ENCODE measurements at regions not wholly inside any gene's neighbourhood (a gene's known extent, or its start where the extent isn't known, plus 50 kb on each side); places are given as distances from the start of the nearest gene placed in this dataset.

DNA sequence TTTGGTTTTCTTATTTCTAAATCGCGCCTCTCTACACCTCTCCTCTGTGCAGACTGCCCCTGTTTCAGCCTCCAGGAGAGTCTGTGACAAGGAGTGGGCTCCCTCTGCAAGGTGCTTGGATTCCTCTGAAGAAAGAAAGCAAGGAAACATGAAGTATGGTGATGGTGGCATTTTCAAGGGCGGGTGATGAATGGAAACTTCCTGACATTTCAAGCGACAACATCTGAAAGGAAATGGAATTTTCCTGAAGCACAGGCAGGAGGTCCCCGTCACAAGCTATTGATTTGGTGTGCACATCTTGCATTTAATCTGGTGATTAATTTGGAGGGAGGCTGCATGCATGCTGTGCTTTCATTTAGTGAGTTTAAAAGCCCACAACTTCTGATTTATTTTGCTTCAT is 164.6 kb upstream of the FGGY start:
- H3K27ac ChIP-seq (ENCODE audit: low read depth, low read length) = no peak overlapping the region
- WGBS, 3 donors = 40 to 59% (median 55%) methylated on average over 5 of the region's 5 CpGs

DNA sequence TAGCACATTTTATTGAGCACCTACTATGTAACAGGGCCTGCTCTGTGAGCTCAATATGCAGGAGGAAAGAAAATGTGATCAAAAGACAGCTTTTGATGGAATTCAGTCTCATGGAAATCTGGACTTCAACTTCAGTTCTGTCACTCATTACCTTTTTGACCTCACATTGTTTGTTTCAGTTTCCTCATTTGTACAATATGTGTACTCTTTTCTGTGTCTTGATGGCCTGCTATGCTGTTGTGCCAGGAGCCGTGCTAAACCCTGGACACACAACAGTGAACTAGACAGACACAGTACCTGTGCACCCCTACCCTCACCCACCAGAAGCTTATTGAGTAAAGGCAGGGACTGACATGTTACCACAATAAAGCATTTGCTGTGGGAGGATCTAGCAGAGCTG is 162.9 kb upstream of the FGGY start:
- H3K27ac ChIP-seq (ENCODE audit: low read depth, low read length) = no peak overlapping the region
- 85 to 91% (median 88%) methylated on average over 1 of the region's 1 CpG for WGBS, 3 donors

DNA sequence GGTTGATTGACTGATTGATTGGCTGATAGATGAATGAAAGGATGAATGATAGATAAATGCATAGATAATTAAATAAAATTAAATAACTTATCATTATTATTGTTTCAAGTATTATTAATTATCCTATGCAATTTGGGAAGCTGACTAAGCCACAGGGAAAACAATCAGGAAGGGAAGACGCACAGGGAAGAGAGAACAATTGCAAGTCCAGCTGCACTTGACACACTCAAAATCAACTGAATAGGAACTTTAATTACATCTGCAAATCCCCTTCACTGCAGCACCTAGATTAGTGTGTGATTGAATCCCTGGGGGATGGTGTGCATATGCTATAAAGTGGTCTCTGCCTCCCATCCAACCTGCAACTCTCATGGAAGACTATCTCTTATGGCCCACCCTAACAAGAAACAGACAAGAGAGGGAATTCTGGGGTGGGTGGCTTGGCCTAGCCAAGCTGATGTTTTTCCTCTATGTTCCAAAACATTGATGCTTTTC is 161.1 kb upstream of the FGGY start:
- no peak overlapping the region for H3K27ac ChIP-seq (ENCODE audit: low read depth, low read length)
- WGBS, 3 donors = 67 to 100% (median 86%) methylated on average over 1 of the region's 1 CpG

DNA sequence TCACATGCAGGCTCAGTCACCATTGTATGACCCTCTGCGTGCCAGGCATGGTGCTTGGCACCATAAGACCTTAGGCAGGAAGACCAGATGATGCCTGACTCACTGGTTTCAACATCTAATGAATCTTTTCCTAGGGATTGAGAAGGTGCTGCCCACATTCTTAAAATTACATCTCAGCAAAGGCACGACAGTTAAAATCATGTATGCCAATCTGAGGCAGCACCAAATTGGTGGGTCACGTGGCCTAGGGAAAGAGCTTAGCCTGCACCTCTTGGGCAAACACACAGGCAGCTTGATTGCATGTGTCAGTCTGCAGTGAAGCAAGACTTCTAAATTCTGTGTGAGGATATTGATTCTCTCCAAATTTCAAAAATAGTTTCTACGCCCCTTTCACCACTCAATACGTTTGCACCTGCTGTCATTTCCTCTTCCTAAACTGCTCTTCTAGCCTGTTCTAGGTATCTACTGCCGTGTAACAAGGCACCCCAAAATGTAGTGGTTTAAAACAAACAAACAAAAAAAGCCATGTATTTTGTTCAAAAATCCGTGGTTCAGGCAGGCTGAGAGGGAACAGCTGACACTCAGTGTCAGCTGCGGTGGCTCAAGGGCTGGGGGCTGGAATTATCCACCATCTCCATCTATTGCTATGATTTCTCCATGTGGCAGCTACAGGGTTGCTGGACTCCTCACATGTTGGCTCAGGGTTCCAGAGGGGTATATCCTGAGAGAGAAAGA is 160.2 kb upstream of the FGGY start:
- H3K27ac ChIP-seq (ENCODE audit: low read depth, low read length) = no peak overlapping the region
- WGBS, 3 donors = 67 to 88% (median 76%) methylated on average over 8 of the region's 8 CpGs

DNA sequence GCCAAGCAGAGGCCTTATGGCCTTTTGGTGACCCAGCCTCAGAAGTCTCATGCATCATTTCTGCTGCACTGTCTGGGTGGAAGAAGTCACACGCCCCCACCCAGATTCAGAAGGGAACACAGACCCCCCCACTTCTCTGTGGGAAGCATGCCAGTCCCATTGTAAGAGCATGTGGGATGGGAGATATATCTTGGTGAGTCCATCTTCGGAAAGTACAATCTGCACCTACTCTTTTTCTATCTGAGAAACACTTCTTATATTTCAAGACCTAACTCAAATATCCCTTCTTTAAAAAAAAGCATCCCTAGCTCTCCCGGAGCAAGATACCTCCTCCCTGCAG is 159.6 kb upstream of the FGGY start:
- no peak overlapping the region for H3K27ac ChIP-seq (ENCODE audit: low read depth, low read length)
- WGBS, 3 donors = 74 to 78% (median 77%) methylated on average over 3 of the region's 3 CpGs

DNA sequence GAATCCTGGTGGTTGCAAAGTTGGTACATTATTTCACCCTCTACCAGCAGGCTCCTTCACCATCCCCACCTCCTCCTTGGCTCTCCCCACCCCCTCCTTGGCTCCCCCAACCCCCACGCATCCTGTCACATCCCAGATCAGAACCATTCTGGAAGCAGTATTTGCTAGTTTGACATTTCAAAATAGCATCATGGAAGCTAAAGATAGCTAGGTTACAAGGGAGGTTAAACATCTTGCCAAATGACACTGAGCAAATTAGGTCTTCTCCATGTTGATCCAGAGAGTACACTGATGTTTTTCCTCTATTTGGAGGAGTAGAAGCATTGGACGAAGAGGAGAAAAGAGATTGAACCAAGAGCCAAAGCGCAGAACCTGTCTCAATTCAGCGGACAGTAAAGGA is 158.9 kb upstream of the FGGY start:
- no peak overlapping the region for H3K27ac ChIP-seq (ENCODE audit: low read depth, low read length)
- WGBS, 3 donors = 74 to 90% (median 79%) methylated on average over 4 of the region's 4 CpGs

DNA sequence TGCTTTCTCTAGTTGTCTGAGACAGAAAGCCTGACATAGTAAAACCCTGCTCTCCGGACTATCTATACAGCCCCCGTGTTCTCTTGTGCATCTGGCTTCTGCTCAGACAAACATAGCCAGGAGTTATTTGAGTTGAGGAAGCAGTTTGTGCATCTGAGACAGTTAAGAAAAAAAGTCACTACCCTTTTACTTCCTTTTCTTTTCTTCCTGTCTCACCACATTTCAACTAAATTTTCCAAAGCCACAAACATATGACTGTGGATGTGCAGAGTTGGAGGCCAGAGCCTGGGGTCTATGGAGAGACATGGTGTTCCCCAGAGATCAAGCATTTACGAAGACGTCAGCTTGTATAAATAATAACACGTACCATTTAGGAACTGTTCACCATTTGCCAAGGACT is 158.5 kb upstream of the FGGY start:
- no peak overlapping the region for H3K27ac ChIP-seq (ENCODE audit: low read depth, low read length)
- WGBS, 3 donors = 32 to 79% (median 61%) methylated on average over 5 of the region's 5 CpGs

DNA sequence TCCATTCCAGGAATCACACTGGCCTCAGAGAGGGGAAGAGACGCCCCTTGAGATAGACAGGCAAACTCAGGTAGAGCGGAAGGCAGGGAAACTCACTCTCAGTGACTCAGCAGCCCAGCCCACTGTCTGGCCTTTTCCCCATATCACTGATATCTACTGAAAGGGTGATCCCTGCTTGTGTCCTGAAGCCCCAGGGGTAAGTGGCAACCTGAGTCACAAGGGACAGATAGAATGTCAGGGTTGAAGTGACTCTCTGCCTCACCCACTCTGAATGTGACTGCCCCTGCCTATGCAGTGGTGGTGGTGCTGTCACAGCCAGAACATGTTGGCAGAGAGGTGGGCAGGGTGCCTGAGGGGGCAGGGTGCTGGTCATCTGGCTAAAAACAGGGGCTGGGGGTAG is 157.5 kb upstream of the FGGY start:
- 76 to 100% (median 89%) methylated on average over 2 of the region's 2 CpGs for WGBS, 3 donors
- H3K27ac ChIP-seq (ENCODE audit: low read depth, low read length) = peak overlapping the region; percentile 2

DNA sequence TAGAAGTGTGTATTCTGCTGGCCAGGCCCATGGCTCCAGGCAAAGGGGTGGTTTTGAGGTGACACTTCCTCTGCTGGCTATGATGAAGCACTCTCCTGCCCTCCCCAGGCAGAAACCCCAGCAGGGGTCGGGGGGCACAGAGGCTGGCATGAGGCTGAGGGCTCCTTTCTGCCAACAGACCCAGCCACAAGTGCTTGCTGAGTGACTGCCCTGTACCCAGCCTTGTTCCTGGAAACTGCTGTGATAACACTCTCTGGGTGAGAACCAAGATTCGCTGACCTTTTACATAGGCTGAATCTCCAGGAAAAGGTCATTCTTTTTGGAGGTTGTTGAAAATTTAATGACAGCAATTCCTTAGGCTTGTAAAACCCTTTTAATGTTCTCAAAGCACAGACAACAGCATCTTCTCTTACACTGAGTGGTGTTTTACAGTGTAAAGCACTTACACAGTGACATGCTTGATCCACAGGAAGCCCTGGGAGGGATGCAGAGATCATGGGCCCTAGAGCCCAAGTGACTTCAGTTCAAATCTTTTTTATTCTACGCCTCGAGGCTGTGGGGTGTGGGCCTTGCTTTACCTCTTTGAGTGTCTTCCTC is 155.5 kb upstream of the FGGY start:
- 73 to 84% (median 78%) methylated on average over 4 of the region's 4 CpGs for WGBS, 3 donors
- no peak overlapping the region for H3K27ac ChIP-seq (ENCODE audit: low read depth, low read length)

DNA sequence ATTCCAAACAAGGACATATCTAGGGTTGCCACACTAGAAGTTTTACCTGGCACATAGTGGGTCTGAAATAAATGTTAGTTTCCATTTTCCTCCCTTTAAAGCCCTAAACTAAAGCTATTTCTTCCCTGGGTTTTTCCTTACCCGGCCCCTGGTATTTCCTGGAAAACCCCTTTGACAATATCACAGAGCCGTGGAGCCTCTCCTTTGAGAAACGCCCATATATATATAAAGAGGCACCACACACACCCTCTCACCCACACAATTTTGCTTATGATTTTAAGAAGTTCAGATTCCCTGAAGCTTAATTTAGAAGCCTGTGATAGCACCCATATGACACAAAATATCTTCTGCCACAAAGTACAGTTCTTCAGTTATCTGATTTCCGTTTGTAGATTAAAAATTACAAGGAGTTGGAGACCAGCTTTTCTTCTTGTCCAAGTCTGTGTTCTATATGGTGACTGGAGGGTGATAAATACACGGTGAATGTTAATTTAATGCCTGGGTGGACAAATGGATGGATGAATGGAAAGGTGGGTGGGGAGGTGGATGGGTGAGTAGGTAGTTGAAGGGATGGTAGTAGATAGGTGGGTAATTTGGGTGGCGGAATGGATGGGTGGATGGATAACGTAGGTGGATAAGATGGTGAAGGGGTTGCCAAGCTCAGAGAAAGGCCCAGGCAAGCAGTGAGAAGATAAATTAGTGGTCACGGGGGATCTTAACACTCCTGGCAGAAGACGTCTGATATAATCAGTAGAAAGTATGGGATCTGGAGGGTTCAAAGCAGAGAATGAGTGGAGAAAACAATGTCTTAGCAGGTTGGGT is 154.4 kb upstream of the FGGY start:
- WGBS, 3 donors = 68 to 83% (median 69%) methylated on average over 9 of the region's 9 CpGs
- no peak overlapping the region for H3K27ac ChIP-seq (ENCODE audit: low read depth, low read length)

DNA sequence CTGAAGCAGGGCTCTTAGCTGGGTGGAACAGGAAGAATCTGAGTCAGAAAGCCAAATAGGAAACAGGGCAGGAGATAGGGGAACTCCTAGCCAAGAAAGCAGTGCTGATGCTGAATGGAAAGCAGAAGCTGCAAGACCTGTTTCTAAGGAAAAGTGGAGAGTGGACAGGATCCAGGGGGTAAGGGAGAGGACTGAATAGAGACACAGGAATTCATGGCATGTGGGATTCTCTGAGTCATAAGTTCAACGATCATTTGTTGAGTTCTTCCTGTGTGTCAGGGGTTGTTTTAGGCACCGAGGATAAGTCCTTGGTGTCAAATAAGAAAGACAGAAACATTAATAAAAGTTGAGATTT is 153.8 kb upstream of the FGGY start:
- WGBS, 3 donors = 8 to 40% (median 17%) methylated on average over 2 of the region's 2 CpGs
- H3K27ac ChIP-seq (ENCODE audit: low read depth, low read length) = no peak overlapping the region

DNA sequence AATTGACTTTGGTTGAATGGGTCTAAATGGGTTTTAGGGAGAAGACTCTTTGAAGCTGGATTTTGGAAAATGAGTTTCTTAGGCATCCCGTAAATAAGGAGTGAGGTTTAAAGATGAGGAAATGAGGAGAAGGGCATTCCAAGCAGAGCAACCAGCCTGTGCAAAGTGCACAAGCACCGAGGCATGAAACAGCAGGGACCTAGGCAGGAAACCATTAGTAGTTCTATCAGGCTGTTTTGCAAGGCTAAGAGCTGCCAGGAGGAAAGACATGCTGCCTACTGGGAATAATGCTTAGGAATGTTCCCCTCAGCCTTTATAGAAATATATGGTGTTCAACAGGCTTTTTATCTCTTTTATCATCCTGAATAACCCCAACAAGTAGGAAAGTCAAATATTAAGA is 153.1 kb upstream of the FGGY start:
- no peak overlapping the region for H3K27ac ChIP-seq (ENCODE audit: low read depth, low read length)
- 45 to 65% (median 52%) methylated on average over 2 of the region's 2 CpGs for WGBS, 3 donors

DNA sequence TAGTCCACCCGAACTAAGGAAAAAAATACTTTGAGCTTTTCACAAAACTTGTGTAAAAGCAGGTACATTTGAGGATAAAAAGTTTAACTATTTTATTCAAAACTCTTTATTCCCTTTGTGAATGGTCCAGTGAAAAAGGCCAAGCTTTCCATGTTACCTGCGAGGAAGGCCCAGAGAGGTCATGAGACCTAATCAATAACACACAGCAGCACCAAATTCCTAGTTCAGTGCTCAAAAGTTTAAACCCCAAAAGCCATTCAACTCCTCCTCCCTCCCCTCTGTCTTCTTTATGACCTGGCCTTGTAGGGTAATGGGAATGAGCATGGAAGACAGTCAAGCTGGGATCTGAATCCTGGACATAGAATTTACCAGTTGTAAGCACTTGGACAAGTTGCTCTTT is 151.9 kb upstream of the FGGY start:
- WGBS, 3 donors = 92 to 100% (median 99%) methylated on average over 2 of the region's 2 CpGs
- no peak overlapping the region for H3K27ac ChIP-seq (ENCODE audit: low read depth, low read length)

DNA sequence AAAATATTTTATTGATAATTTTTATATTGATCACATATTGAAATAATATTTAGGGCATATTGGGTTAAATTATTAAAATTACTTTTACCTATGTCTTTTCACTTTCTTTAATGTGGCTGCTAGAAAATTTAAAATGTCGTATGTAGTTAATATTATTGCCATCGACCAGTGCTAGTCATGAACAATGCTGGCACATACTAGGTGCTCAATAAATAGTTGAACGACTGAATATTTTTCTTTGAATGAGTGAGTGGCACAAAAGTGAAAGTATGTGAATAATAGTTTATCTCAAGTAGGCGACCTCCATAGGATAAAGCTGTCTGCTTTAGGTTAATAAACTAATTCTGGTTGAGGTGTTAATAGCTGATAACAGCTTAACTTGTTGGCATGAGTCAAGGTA is 150.8 kb upstream of the FGGY start:
- no peak overlapping the region for H3K27ac ChIP-seq (ENCODE audit: low read depth, low read length)
- 76 to 84% (median 81%) methylated on average over 4 of the region's 4 CpGs for WGBS, 3 donors

DNA sequence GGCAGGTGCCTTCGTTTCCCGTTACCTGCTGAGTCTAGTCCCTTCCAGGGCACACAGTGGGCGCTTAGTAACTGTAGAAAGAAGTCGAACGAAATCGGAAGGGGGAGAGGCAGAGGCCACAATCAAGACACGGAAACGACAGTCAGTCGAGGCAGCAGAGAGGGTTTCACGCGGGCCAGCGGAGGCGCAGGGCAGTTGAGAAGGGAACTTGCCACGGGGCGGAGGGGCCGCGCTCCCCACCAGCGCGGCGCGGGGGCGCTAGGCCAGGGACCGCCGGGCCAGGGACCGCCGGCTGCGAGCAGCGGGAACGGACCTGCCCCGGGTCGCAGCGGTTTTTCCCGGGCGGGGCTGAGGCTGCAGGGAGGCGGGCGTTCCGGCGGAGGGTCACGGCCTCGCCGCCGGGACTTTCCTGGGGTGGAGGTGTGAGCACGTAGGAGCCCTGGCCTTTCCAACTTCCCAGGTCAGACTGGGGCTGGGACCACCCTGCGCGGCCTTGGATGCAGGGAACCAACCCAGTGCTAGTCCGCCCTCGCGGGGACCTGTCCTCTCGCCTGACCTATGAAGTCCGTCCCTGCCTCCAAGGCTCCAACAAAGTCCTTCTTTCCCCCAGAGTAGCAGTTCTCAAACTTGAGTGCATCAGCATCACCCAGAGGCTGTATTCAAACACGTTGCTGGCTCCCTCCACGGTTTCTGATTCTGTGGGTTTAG is 150.1 kb upstream of the FGGY start:
- WGBS, 3 donors = 3% methylated on average over 50 to 52 of the region's 52 CpGs
- peak overlapping the region; percentile 17 for H3K27ac ChIP-seq (ENCODE audit: low read depth, low read length)

DNA sequence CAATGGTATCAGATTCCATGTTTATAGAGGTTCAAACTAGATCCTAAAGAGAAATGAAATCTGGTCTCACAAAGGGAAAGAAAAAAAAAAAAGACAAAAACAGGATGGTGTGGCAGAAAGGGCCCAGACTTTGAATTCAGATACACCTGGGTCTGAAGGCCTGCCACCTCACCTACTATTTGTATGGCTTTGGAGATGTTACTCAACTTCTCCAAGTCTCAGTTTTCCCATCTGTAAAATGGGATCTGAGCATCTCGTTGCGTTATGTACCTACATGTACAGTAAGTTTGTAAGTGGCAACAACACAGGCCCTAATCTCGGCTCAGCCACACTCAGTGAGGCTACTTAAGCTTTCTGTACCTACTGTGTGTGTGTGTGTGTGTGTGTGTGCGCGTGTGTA is 147.5 kb upstream of the FGGY start:
- no peak overlapping the region for H3K27ac ChIP-seq (ENCODE audit: low read depth, low read length)
- 91 to 98% (median 96%) methylated on average over 5 of the region's 5 CpGs for WGBS, 3 donors

DNA sequence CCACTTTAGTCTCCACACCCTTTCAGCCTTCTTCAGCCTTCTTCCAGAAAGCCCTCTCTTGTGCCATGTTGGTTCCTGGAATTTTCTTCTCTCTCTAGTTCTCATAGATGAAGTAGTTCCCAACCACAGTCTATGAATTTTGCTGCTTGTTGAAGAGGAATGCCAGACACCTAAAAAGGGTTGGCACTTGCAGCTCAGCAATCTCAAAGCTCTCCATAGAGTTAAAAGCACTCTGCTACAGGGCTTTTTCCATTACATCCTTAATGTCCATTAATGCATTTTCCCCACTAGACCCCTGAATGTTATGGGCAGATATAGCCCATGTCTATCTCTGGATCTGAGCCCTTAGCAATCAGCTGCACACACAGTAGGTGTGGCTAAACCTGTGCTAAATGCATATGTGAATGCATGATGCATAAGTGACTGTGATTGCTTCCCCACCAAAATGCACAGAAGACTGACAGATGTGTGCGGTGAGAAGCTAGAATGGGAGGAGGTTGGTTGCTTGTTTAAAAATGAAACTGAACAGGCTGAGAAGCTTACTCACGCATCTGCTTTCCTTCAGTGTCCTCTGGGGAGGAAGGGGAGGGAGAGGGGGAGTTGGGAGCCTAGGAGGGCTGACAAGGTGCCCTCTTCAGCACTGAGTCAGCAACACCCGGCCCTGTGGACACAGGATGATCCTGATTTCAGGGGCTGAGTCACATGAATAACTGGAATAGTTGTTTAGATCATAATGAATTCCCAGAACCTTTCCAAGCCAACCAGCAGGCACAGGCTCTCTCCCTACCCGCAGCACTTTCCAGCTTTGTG is 146.1 kb upstream of the FGGY start:
- H3K27ac ChIP-seq (ENCODE audit: low read depth, low read length) = peak overlapping the region; percentile 72
- WGBS, 3 donors = 12 to 52% (median 19%) methylated on average over 4 of the region's 4 CpGs

DNA sequence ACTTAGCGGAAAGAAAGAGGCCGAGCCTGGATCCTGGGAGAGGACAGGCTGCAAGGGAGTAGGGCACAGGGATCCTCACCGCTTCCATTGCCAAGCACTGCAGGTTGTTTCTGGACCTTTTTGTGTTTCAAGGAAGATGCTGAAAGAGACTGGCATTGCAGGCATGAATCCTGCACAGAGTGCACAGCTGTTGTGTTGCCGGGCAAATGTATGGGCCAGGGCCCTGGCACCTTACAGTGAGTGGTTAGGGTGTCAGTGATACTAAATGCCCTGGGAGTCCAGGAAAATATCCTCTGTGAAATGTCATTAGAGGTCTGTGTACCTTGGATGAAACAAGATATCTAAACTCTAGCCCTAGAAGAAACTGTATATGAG is 145.5 kb upstream of the FGGY start:
- WGBS, 3 donors = 49 to 78% (median 60%) methylated on average over 4 of the region's 4 CpGs
- no peak overlapping the region for H3K27ac ChIP-seq (ENCODE audit: low read depth, low read length)

Measured in adipose tissue (tissue), 3 donors.